ENCODE measurements at regions not wholly inside any gene's neighbourhood (a gene's known extent, or its start where the extent isn't known, plus 50 kb on each side); places are given as distances from the start of the nearest gene placed in this dataset.
"Not testable (repeated sequence)": the region's sequence is repeated elsewhere in the genome, so short reads cannot be mapped to it uniquely, and the experiment has no call there.

DNA sequence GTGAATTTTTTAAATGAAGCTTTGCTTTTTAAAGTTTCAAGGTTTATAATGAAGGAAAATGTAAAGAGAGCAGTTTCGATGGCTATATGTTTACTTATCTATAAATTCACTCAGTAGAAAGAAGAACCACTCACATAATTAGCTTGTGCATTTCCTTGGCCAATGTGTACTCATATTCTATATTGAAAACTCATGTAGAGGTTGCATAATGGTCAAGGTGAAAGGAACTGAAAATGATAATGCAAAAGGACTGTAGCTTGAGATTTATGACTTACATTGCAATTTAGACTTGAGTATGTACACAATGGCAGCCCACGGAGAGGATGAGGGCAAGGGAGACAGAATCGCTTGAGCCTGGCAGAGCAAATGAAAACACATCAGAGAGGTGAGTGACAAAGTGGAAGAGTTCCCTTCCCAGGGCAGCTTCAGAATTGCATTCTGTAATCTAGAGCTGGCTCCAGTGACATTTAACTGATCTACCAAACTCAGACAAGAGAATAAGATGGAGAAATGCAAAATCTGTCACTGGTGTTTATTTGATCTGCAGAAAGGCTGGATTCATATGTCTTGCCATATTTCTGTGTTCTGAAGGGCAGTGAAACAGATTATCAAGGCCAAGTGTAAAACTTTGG lies 191.8 kb downstream of the TMEM200A start:
- no peak for DNase-seq (ENCODE audit: low spot score)

DNA sequence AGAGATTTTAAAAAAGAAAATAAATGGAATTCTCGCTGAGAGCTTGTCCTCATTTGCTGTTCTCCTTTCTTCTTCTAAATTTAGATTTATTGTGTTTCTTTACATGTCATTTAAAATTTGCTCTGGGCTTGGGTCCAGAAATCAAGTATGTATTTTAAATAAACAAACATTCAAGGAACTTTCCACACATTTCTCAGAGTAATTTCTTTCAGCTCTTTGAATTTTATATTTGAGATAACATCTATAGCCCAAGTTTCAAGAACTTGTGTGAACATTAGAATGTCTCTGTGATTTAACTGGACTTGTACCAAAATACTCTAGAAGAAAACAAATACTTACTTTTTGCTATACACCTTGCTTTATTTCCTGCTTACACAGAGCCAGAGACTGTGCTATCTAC lies 192.3 kb downstream of the TMEM200A start:
- no peak for DNase-seq (ENCODE audit: low spot score)

DNA sequence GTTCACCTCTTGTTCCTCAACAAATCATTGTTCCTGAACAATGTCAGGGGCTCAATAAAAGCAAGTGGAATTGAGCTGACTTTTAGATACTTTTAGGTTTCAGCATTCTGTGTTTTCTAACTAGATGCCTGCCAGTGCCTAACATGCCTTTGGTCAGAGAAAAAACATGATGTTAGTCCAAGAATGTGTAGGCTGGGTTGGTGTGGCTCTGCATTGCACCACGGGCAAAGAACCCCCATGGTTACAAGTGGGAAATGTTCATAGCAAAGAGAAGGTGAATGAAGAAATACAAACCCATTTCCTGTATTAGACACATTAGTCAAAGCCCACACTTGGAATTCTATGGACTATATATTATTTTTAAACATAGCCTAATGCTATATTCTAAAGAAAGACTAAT lies 193.3 kb downstream of the TMEM200A start:
- DNase-seq (ENCODE audit: low spot score) = no peak

DNA sequence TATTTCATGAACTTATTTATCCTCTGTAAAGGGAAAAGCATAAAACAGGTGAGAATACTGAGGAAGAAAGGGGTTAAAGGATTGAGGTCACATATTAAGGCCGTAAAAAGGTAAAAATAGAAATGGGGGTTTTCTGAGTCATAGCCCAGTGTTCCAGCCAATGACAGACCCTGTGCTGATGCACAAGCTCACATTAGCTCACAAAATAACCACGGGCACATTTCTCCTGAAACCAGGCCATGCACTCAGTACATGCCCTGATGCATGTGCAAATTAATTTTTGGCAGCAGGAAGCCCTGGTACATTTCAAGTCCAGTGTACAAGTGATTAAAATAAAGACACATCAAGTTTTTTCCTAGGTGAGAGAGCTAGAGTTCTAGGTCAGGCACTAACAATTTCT lies 194.4 kb downstream of the TMEM200A start:
- peak; percentile 3 for DNase-seq (ENCODE audit: low spot score)

DNA sequence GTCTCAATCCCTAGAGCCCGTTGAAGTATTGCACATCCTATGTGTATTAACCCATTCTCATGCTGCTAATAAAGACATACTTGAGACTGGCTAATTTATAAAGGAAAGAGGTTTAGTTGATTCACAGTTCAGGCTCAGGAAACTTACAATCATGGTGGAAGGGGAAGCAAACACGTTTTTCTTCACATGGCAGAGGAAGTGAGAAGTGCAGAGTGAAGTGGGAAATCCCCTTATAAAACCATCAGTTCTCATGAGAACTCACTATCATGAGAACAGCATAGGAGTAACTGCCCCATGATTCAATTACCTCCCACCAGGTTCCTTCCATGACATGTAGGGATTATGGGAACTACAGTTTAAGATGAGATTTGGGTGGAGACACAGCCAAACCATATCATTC lies 195.3 kb downstream of the TMEM200A start:
- DNase-seq (ENCODE audit: low spot score) = not testable (repeated sequence)

DNA sequence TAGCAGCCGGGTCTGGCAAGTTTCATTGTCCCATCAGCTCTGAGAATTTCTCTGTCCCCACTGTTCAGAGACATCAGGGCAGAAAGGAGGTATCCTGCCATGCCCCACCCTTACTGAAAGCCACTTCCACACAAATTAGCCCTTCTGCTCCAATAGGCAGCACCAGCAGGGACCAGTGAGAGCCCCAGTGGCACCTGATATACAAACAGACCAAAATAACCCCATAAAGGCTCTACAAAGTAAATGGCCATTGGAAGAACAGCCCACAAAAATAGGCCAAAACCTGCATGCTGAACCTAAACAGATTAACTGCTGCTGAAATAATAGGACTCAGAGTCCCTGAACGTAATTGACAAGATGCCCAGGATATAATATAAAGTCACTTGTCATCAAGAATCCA lies 199.9 kb downstream of the TMEM200A start:
- no peak for DNase-seq (ENCODE audit: low spot score)

DNA sequence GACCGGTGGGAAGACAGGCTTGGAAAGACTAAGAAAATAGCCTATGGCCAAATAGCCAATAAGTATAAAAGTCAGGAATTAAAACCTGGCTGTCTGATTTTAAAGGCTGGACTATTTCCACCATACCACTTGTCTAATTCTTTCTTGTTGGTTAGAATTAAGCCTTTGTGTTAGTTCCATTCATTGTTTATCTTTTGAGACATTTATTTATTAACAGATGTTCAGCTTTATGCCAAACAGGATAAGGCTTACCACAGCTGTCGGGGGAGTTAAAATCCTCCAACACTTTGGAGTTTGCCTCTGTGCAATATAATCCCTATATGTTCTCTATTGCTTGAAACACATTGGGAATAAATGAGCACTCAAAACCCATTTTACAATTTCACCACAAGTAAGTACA lies 208.3 kb downstream of the TMEM200A start:
- DNase-seq (ENCODE audit: low spot score) = no peak

DNA sequence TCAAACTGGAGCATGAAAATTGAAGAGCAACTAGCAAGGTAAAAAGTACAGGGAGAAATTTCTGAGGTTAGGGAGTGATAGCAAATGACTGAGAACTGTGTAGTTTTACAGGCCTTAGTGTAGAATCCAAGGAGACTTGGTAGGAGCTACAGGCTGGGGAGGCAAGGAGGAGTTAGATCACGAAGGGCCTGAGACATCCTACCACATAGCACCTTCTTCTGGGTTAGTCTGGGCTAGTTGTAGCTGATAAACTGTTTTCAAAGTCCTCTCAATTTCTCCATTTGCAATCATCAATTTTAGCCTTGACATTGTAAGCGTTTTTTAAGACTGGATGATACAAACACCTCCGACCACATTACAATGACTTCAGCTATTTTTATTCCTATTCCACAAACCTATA lies 209.7 kb downstream of the TMEM200A start:
- DNase-seq (ENCODE audit: low spot score) = no peak

DNA sequence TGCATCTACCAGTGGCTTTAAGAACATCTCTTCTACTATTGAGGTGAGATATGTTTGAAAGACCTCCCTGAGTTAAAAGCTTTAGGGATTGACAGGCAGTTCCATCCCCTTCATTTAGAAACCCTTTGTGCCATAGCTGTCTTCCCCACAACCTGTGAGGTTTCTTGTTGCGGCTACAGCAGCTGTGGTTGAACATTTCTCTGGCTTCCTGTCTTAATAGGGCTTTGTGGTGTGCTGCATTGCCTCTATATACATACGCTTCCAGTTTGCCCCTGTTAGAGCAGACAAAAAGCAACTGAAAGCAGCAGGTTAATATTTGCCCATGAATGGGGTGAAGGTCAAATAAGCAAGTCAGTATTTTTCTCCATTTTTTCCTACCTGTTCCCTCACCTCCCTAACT lies 210.2 kb downstream of the TMEM200A start:
- DNase-seq (ENCODE audit: low spot score) = no peak

DNA sequence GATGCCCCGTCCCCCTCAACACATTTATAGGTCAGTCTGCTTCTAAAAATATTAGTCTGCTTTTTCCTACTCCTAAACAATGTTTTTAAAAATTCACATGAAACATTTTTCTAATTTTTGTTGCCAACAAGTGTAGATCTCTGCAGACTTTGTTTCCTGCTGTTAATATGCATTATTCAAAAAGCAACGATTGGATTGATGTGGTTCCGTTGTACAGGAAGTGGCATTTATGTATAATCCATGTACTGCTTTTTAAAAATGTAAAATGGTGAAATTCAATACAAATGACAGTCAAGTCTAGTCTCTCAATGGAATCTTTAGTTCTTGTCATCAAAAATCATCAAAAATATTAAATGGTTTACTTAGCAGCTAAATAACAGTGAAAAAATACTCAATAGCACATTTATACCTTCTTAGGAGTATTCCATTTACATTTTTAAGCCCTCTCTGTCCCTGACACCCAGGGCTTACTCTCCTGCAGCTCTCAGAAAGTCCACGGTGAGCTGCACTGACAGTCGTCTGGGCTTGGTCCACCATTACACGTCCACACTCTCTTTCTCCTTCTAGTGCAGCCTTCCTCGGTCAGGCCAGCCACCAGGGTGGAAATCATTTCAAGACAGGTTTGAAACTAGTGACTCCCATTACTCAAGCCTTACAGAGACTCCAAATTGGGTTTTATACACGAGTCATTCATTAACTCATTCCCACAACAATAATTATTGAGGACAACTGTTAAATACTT lies 211.5 kb downstream of the TMEM200A start:
- DNase-seq (ENCODE audit: low spot score) = no peak

DNA sequence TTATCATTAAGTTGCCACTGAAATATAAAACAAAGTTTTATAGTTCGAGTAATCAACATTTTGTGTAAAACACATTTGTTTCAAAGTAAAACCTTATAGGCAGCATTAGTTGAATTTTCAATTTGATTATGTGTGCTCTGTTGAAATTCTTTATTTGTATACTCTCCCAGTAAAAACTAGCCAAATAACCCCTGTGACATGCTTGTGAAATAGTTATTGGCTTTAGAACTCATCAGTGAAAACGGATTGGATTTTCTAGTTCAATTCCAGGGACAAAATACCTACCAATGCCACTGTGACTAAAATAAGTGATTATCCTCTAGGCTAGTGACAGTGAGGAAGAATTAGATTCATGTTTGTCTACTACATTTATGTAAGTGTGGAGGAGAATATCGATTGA lies 212.9 kb downstream of the TMEM200A start:
- DNase-seq (ENCODE audit: low spot score) = no peak

DNA sequence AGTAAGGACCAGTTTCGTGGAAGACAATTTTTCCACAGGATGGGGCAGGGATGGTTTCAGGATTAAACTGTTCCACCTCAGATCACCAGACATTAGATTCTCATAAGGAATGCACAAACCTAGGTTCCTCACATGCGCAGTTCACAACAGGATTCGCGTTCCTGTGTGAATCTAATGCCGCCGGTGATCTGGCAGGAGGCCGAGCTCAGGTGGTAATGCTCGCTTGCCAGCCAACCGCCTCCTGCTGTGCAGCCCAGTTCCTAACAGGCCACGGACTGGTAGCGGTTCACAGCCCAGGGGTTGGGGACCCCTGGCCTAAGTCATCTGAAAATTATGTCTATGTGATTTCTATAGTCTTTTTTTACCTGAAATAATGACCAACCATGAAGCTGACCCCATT lies 217.5 kb downstream of the TMEM200A start:
- DNase-seq (ENCODE audit: low spot score) = no peak

DNA sequence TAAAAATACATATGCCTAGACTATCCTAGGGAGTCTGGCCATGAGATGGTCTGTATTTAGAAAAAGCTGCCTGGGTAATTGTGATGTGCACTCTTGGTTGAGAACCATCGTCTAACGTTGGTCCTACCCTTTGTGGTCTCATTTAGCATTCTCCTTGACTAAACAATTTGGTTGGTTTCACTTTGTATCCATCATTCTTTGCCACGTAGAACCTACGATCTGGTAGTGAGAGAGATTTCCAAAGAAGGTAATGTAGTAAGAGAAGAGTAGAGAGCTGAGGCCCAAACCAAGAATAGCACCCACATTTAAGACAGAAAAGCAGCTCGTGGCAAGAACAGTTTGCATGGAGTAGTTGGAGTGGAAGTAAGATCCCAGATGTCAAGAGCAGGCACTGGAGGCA lies 219.8 kb downstream of the TMEM200A start:
- DNase-seq (ENCODE audit: low spot score) = no peak

DNA sequence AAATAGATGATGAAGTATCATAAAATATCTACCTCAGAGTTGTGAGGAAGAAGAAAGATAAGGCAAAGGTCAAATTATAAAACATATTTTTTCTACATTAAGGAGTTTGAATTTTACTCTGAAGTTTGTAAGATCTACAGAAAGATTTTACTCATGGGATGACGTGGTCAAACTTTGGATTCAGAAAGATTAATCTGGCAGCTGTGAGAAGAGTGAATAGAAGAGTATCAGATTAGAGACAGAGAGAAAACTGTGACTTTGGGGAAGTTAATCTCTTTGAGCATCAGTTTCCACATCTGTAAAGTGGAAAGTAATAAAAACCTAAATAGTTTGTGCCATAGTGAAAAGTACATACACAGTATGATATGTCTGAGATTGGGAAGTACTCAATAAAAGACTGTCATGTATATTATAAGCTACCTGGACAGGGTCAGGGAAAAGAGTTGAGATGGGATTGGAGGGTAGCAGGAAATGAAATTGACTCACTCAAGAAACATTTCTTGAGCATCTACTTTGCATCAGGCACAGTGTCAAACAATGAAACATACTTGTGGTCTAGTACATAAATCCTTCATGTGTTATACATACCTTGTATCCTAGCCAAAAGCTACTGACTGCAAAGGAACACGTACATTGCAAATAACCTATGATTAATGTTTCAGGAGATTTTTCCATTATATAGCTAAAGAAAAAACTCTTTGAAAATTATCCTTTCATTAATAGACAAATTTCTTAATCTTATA lies 222.1 kb downstream of the TMEM200A start:
- DNase-seq (ENCODE audit: low spot score) = peak; percentile 11

DNA sequence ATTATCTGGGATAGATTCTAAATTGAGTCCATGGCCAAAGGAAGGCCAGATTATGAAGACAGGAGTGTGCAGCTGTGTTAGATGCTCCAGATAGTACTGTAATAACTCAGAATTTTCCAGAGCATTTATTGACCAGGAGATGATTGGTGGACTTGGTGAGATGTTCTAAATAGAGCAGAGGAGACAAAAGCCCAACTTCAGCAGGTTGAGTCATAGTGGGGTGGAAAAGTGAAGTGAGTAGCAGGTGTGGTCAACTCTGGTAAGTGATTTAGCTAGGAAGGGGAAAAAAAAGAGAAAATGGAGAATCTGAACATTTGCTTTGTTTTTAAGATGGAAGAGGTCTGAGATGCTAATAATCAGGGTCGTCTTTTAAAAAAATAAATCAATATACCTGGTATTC lies 227.4 kb downstream of the TMEM200A start:
- no peak for DNase-seq (ENCODE audit: low spot score)

DNA sequence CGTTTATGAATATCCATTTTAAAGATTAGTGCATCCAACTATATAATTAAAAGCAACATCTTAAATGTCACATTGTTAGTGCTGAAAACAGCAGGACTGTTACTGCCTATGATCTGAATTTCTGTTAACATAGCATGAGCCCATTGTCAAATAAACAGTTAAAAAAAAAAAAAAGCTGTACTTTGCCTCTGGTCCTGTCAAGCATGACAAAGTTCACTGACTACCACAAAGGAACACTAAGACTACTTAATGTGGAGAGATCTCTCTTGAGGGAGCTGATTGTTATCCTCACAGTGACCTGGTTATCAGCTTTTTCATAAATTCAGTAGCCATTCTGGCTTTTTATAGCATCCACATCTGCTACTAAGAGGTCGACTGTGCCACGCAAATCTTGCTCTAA lies 228.1 kb downstream of the TMEM200A start:
- DNase-seq (ENCODE audit: low spot score) = no peak

DNA sequence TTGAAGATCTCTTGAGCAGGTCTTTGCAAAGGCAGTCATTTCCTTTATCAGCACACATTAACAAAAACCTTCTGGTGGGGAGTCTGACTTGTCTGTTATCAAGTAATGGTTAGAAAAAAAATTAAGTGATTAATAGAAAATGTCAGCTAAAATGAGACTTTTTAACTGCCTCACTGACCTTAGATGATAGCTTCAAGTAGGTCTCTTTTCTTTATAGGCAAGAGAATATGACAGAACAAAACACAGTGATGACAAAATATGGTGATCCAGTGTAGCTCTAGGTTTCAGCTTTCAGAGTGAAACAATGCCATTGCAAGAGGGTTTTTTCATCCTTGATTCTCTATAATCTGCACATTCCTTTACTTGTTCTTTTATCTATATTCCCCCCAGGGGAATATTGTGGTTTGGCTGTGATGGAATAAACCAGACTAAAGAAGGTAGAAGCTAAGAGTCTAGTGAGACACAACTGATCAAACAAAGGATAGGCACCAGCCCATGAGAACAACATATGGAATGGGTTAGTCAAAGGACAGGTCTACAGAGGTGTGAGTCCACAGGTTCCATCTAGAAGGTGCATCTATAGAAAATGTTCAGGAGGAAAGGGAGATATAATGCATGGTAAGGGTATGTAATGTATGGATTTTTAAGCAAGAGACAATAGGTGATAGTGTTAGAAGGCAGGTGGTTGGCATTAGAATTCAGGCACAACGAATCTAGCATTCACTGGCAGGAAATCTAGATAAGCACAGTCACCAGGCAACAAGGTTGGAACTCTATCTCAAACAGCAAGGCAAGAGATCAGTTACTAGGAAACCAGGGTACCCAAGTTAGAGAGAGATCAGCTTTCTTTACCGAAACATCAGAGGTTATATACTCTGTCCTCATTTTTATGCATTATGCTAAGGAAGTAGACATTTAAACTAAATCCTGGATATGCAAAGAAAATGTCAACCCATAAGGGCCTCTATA lies 228.9 kb upstream of the SMLR1 start:
- DNase-seq (ENCODE audit: low spot score) = no peak

DNA sequence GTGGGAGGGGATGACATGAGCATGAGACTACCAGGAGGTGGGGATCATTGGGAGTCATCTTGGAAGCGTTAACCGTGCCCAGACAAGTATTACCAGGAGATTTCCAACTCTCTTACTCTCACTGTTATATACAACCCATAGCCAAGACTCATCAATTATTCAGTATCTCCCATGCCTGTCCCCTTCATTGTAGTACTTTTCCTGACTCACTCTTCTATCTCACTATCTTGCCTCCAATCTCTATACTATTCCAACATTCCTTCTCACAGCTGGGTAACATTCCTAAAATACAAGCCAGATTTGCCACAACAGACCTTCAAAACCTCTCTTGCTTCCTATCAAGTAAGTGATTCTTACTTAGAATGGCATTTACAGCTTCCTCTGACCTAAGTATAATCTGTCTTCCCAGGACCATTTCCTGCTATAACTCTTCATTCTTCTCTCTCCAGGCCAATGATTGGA lies 226.3 kb upstream of the SMLR1 start:
- DNase-seq (ENCODE audit: low spot score) = peak; percentile 23

DNA sequence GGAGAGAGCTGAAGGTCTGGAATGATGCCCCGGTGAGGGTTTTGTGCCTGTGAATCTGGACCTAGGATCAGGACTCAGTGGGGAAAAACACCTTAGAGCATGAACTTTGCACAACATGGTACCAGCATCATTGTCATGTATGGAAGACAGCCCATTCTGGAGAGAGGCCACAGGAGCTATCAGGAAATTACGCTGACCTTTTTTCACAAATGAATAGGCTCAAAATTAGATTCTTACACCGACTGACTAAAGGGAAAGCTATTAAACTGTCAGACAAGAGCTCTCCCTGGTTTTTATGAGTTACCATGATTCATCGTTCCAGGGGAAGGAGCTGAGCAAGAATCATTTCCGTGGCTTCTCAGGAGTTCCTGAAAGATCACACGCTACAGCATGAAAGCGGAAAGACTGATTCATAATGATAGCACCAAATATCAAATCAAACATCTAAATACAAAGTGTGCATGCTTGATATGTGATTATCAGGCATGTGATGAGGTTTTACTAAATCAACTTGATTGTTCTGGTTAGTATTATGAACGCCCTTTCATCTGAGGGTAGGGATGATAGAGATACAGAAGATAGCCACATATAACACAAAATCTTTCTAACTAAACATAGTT lies 224.9 kb upstream of the SMLR1 start:
- DNase-seq (ENCODE audit: low spot score) = peak; percentile 73

DNA sequence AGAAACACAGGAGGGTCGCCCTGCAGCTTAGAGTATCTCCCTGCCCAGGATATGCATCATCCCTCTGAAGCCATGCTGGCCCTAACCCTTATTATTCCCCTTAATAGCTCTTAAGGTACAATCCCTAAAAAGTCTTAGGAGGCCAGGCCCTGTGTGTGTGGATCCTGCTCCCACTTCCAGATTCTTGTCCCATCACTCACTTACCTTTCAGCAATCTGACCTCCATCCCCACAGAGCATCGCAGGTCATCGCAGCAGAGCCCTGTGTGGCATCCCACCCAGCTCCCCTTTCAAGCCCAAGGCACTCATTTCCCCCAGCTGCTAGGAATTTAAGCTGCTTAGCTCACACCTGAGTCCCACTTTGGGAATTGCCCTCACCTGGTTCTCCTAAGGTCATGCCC lies 223.8 kb upstream of the SMLR1 start:
- DNase-seq (ENCODE audit: low spot score) = no peak

DNA sequence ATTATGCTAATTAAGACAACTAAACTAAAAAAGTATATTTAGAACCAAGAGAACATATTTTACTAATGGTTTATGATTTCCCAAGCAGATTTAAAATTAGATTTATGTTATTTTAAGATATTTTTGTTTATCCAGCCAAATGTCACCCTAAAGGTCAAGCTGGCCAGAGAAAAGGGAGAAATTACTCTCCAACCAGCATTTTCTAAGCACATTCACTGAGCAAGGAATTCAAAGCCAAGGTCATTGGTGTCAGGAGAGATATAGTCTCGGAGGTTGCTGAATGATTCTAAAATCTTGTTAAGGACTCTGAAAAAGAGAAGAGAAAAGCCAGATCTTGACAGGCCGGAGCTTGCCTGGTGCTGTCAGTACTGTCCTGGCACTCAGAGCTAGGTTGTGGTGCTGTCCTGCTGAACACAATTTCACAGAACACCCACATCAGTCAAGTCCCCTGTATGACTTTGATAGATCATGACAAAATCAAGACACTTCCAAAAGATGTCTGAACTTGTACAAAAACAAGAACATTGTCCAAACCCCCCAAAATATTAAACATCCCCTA lies 222.3 kb upstream of the SMLR1 start:
- no peak for DNase-seq (ENCODE audit: low spot score)

Data from hepatic stellate cell (primary cell).